GM18519 (cell line): ENCODE measurements at regions not wholly inside any gene's neighbourhood (a gene's known extent, or its start where the extent isn't known, plus 50 kb on each side); places are given as distances from the start of the nearest gene placed in this dataset.
"Not testable (repeated sequence)": the region's sequence is repeated elsewhere in the genome, so short reads cannot be mapped to it uniquely, and the experiment has no call there.

Experiments used
- ATAC-seq: cut with Tn5 transposase; IDR thresholded peaks from one replicate; pipeline ENCODE4 v1.9.1; 2021; ENCODE audit warnings: mild to moderate bottlenecking, moderate library complexity; ENCODE audit not compliant: unreplicated experiment, low FRiP score

- not testable (repeated sequence) for ATAC-seq
Observed at GRCh38 chr2:111596808-111597705, 286.9 kb downstream of the ANAPC1 start.

- not testable (repeated sequence) for ATAC-seq
Observed at GRCh38 chr2:111598944-111599343, 285.0 kb downstream of the ANAPC1 start.

- ATAC-seq = not testable (repeated sequence)
Observed at GRCh38 chr2:111602259-111602658, 281.7 kb downstream of the ANAPC1 start.

GRCh38 chr2:111605798-111606197, 278.2 kb downstream of the ANAPC1 start:
- not testable (repeated sequence) for ATAC-seq

- not testable (repeated sequence) for ATAC-seq
Observed at GRCh38 chr2:111606632-111607031, 277.4 kb downstream of the ANAPC1 start.

GRCh38 chr2:111609146-111609844, 274.7 kb downstream of the ANAPC1 start:
- not testable (repeated sequence) for ATAC-seq

GRCh38 chr2:111610035-111610434, 274.0 kb downstream of the ANAPC1 start:
- not testable (repeated sequence) for ATAC-seq

- ATAC-seq = no peak
Observed at GRCh38 chr2:111616651-111617218, 267.3 kb downstream of the ANAPC1 start.

- no peak for ATAC-seq
Observed at GRCh38 chr2:111617299-111618225, 266.4 kb downstream of the ANAPC1 start.

GRCh38 chr2:111618226-111618977, 265.6 kb downstream of the ANAPC1 start:
- ATAC-seq = no peak

GRCh38 chr2:111618978-111619902, 264.8 kb downstream of the ANAPC1 start:
- no peak for ATAC-seq

GRCh38 chr2:111620281-111620680, 263.7 kb downstream of the ANAPC1 start:
- ATAC-seq = no peak

GRCh38 chr2:111622859-111623258, 261.1 kb downstream of the ANAPC1 start:
- no peak for ATAC-seq

- ATAC-seq = no peak
Observed at GRCh38 chr2:111623380-111623779, 260.6 kb downstream of the ANAPC1 start.

GRCh38 chr2:111624411-111625156, 259.4 kb downstream of the ANAPC1 start:
- ATAC-seq = no peak

GRCh38 chr2:111625157-111625537, 258.8 kb downstream of the ANAPC1 start:
- not testable (repeated sequence) for ATAC-seq

GRCh38 chr2:111626037-111626864, 257.7 kb downstream of the ANAPC1 start:
- ATAC-seq = no peak
